ENCODE measurements at regions not wholly inside any gene's neighbourhood (a gene's known extent, or its start where the extent isn't known, plus 50 kb on each side); places are given as distances from the start of the nearest gene placed in this dataset.

DNA sequence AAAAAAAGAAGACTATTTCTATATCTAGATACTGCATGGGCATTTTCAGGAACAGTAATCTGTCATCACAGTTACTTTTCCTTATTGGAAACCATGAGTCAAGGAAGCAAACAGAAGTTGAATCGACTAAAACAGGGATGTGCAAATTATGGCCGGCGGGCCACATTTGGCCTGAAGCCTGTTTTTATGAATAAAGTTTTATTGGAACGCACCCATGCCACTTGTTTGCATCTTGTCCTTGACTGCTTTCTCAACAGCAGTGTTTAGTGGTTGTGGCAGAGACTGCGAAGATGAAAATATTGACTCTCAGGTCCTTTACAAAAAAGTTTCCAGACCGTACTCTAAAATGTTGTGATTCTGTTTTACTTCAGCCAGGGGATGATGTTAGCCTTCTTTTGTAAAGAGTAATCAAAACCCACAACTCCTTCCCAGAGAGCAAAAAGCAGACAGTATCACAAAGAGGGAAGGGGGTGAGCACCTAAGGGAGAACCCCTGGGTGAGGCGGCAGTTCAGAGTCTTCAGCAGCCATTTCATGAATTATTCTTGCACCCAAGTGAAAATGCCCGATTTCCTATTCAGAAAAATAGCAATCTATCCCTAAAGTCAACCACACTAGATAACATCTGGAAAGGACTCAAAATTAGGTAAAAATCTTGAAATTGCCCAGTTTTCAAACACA lies 190.4 kb downstream of the MYLK4 start:
- H3K9me3 Mint-ChIP-seq = no peaks in the 10 kb centered on the region
- H3K36me3 Mint-ChIP-seq (ENCODE audit: low read depth) = no peaks in the 10 kb centered on the region
- DNase-seq (ENCODE audit: low spot score) = no peak
- H3K4me1 Mint-ChIP-seq (ENCODE audit: low read depth) = peaks cover 14% of the 10 kb centered on the region
- H3K4me3 Mint-ChIP-seq = no peak overlapping the region
- no peak overlapping the region for H3K27ac Mint-ChIP-seq
- intact Hi-C loops (cut with micrococcal nuclease) = loop anchor here (5.0 kb wide), 2 partner anchors 72 to 373 kb away; no protein-coding TSS in a partner anchor
- peaks cover 61% of the 10 kb centered on the region for H3K27me3 Mint-ChIP-seq (ENCODE audit: insufficient read depth)

GRCh38 chr6:2558861-2559801 lies 191.6 kb downstream of the MYLK4 start:
- Mint-ChIP-seq H3K9me3 (no peaks in the 10 kb centered on the region), H3K27ac (no peak overlapping the region), H3K36me3 (ENCODE audit: low read depth) (no peaks in the 10 kb centered on the region), H3K4me1 (ENCODE audit: low read depth) (peaks cover 11% of the 10 kb centered on the region), H3K27me3 (ENCODE audit: insufficient read depth) (peaks cover 70% of the 10 kb centered on the region), H3K4me3 (no peak overlapping the region)
- intact Hi-C loops (cut with micrococcal nuclease) = no loop called here
- DNase-seq (ENCODE audit: low spot score) = no peak

DNA sequence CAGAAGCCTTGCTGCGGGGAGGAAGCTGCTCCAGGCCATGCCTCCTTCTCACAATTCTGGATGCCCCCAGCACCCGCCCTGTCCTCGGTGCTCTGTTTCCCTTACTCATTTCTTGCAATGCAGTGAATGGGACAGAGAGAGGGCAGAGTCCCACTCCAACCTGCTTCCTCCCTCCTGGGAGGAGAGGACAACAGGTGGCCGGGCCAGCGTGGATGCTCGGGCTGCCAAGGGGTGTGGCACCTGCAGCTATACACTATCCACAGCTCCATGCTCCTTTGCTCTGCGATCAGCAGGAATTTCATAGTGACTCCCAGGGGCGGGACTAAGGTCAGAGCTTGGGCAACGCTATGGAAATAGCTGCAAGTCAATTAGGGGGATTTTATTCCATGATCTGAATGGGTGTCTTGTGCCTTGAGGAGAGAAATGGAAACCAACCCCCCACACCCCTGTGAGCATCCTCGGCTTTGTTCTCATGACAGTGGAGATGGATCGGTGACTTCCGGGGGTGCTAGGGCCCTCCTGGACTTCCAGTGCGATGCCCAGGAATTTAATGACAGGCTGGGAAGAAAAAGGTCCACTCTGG lies 192.5 kb downstream of the MYLK4 start:
- no peak overlapping the region for H3K27ac Mint-ChIP-seq
- H3K4me1 Mint-ChIP-seq (ENCODE audit: low read depth) = peaks cover 1% of the 10 kb centered on the region
- peaks cover 76% of the 10 kb centered on the region for H3K27me3 Mint-ChIP-seq (ENCODE audit: insufficient read depth)
- H3K9me3 Mint-ChIP-seq = no peaks in the 10 kb centered on the region
- H3K4me3 Mint-ChIP-seq = no peak overlapping the region
- intact Hi-C loops (cut with micrococcal nuclease) = no loop called here
- no peak for DNase-seq (ENCODE audit: low spot score)
- no peaks in the 10 kb centered on the region for H3K36me3 Mint-ChIP-seq (ENCODE audit: low read depth)

- no peaks in the 10 kb centered on the region for H3K9me3 Mint-ChIP-seq
- DNase-seq (ENCODE audit: low spot score) = no peak
- no peak overlapping the region for H3K27ac Mint-ChIP-seq
- H3K27me3 Mint-ChIP-seq (ENCODE audit: insufficient read depth) = peaks cover 78% of the 10 kb centered on the region
- H3K36me3 Mint-ChIP-seq (ENCODE audit: low read depth) = no peaks in the 10 kb centered on the region
- H3K4me1 Mint-ChIP-seq (ENCODE audit: low read depth) = no peaks in the 10 kb centered on the region
- H3K4me3 Mint-ChIP-seq = no peak overlapping the region
- intact Hi-C loops (cut with micrococcal nuclease) = no loop called here
These were observed 193.5 kb downstream of the MYLK4 start for GRCh38 chr6:2557181-2557720.

- no peaks in the 10 kb centered on the region for H3K9me3 Mint-ChIP-seq
- H3K4me1 Mint-ChIP-seq (ENCODE audit: low read depth) = no peaks in the 10 kb centered on the region
- H3K27me3 Mint-ChIP-seq (ENCODE audit: insufficient read depth) = peaks cover 73% of the 10 kb centered on the region
- intact Hi-C loops (cut with micrococcal nuclease) = no loop called here
- no peaks in the 10 kb centered on the region for H3K36me3 Mint-ChIP-seq (ENCODE audit: low read depth)
- H3K4me3 Mint-ChIP-seq = no peak overlapping the region
- DNase-seq (ENCODE audit: low spot score) = no peak
- no peak overlapping the region for H3K27ac Mint-ChIP-seq
These were observed 194.0 kb downstream of the MYLK4 start for GRCh38 chr6:2556761-2557160.

DNA sequence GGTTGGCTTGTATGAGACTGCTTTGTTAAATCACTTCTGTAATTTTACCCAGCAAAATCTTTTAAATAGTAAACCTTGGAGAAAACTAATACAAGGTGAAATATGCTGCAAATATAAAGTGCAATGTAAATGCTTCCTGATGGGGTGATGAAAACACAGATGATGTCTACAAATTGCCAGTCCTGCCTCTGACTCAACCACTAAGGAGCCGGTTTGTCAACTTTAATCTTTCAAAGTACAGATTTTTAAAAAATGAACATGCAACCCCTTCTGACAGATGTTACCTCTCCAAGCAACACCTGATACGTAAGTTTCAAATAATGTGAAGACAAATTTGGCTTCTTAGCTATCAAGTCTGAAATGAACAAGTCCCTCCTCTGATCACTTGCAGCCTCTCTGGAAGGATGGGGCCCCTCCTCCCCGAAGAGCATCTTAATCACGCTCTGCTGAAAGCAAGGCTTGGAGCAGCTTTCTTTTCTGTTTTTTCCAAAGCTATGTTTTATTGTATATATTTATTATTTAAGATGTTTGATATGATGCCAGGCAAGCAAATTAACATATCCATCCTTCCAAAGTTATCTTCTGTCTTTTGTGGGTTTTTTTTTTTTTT lies 196.0 kb downstream of the MYLK4 start:
- H3K4me1 Mint-ChIP-seq (ENCODE audit: low read depth) = no peaks in the 10 kb centered on the region
- DNase-seq (ENCODE audit: low spot score) = no peak
- H3K9me3 Mint-ChIP-seq = no peaks in the 10 kb centered on the region
- H3K27me3 Mint-ChIP-seq (ENCODE audit: insufficient read depth) = peaks cover 73% of the 10 kb centered on the region
- H3K36me3 Mint-ChIP-seq (ENCODE audit: low read depth) = no peaks in the 10 kb centered on the region
- no peak overlapping the region for H3K27ac Mint-ChIP-seq
- H3K4me3 Mint-ChIP-seq = no peak overlapping the region
- intact Hi-C loops (cut with micrococcal nuclease) = no loop called here

DNA sequence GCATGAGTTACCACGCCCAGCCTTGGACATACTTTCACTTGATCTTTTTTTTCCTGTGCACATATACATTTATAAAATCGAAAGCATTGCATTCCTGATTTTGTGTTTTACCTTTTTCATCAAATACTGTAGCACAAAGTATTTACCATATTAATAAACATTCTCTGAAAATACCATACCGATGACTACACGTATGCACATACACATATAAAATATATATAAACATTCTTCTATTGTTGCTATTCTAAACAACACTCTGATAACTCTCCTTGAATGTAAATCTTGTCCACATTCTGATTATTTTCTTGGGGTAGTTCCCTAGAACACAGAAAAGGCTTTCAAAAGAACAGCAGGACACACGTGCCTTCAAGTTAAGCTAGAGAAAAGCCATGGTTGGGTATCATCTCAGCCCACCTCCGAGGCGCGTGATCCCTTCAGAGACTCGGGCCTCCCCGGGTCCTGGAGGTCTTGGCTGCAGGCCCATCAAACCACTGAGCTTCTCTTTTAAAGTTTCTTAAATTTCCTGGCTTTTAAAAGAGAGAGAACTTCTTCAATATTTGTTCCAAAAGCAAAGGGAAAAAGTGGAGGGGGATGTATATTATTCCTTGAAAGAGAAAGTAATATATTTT lies 198.1 kb downstream of the MYLK4 start:
- intact Hi-C loops (cut with micrococcal nuclease) = no loop called here
- Mint-ChIP-seq H3K9me3 (no peaks in the 10 kb centered on the region), H3K27ac (no peak overlapping the region), H3K27me3 (ENCODE audit: insufficient read depth) (peaks cover 72% of the 10 kb centered on the region), H3K4me3 (no peak overlapping the region), H3K36me3 (ENCODE audit: low read depth) (no peaks in the 10 kb centered on the region), H3K4me1 (ENCODE audit: low read depth) (peaks cover 1% of the 10 kb centered on the region)
- no peak for DNase-seq (ENCODE audit: low spot score)

GRCh38 chr6:2551705-2552104 lies 199.0 kb downstream of the MYLK4 start:
- no peak overlapping the region for H3K4me3 Mint-ChIP-seq
- H3K4me1 Mint-ChIP-seq (ENCODE audit: low read depth) = peaks cover 9% of the 10 kb centered on the region
- intact Hi-C loops (cut with micrococcal nuclease) = no loop called here
- no peaks in the 10 kb centered on the region for H3K9me3 Mint-ChIP-seq
- peaks cover 74% of the 10 kb centered on the region for H3K27me3 Mint-ChIP-seq (ENCODE audit: insufficient read depth)
- no peak for DNase-seq (ENCODE audit: low spot score)
- H3K27ac Mint-ChIP-seq = no peak overlapping the region
- no peaks in the 10 kb centered on the region for H3K36me3 Mint-ChIP-seq (ENCODE audit: low read depth)

GRCh38 chr6:2550247-2550646 lies 200.5 kb downstream of the MYLK4 start:
- Mint-ChIP-seq H3K27ac (no peak overlapping the region), H3K36me3 (ENCODE audit: low read depth) (peaks cover 1% of the 10 kb centered on the region), H3K4me3 (no peak overlapping the region), H3K4me1 (ENCODE audit: low read depth) (peaks cover 9% of the 10 kb centered on the region), H3K9me3 (no peaks in the 10 kb centered on the region), H3K27me3 (ENCODE audit: insufficient read depth) (peaks cover 77% of the 10 kb centered on the region)
- no peak for DNase-seq (ENCODE audit: low spot score)
- intact Hi-C loops (cut with micrococcal nuclease) = no loop called here

DNA sequence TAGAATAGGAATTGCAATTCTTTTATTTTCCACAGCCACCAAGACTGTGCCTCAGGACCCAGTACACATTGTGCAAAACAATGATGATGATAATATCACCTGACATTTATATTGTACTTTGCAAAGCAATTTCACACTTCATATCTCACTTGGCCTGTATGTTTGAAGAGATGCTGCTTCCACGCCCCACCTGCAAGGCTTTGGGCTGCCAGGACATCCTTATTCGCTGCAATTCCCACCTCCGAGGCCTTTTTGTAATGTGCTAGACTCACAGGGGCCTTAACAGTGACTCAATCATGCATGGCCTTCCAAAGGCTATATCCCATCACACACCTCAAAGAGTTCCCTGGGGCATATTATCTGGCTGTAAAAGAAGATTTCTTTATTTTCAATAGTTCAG lies 200.9 kb downstream of the MYLK4 start:
- peaks cover 9% of the 10 kb centered on the region for H3K4me1 Mint-ChIP-seq (ENCODE audit: low read depth)
- no peak overlapping the region for H3K27ac Mint-ChIP-seq
- peaks cover 1% of the 10 kb centered on the region for H3K36me3 Mint-ChIP-seq (ENCODE audit: low read depth)
- DNase-seq (ENCODE audit: low spot score) = no peak
- H3K9me3 Mint-ChIP-seq = no peaks in the 10 kb centered on the region
- H3K27me3 Mint-ChIP-seq (ENCODE audit: insufficient read depth) = peaks cover 77% of the 10 kb centered on the region
- intact Hi-C loops (cut with micrococcal nuclease) = no loop called here
- H3K4me3 Mint-ChIP-seq = no peak overlapping the region

DNA sequence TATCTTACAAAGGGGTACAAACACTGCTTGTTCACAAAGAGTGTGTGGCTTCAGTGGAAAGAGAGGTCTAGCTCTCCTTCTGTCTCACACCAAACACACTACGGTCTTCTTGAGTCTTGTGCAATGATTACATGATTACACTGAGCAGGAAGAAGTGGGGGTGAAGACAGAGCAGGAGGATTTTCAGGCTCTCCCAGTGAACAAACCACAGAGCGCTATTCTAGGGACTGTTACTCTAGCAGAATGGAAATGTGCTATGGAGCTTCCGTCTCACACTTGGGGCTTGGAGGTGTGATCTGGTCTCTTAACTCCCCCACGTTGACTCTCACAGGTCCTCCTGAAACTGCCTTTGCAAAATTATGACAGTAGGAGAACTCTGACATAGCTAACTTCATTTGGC lies 203.4 kb downstream of the MYLK4 start:
- peaks cover 70% of the 10 kb centered on the region for H3K27me3 Mint-ChIP-seq (ENCODE audit: insufficient read depth)
- intact Hi-C loops (cut with micrococcal nuclease) = no loop called here
- H3K9me3 Mint-ChIP-seq = no peaks in the 10 kb centered on the region
- H3K36me3 Mint-ChIP-seq (ENCODE audit: low read depth) = peaks cover 6% of the 10 kb centered on the region
- peaks cover 25% of the 10 kb centered on the region for H3K4me1 Mint-ChIP-seq (ENCODE audit: low read depth)
- no peak overlapping the region for H3K4me3 Mint-ChIP-seq
- H3K27ac Mint-ChIP-seq = no peak overlapping the region
- no peak for DNase-seq (ENCODE audit: low spot score)

DNA sequence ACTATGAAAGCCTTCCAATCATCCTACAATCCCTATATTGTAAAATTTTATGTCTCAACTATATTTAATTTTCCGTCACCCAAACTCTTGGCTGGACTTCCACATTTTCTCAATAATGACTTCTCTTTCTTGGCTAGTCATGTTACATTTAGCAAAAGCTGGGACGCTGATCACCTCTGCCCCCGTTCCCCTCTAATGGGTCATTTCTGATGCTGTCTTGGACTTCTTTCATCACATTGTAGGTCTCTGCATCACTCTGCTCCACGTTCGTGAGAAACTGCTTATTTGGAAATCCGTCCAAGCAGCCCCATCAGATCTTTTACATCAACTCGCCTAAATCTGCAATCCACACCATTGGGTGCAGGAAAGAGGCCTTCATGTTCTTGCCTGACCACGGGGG lies 203.8 kb downstream of the MYLK4 start:
- no peak overlapping the region for H3K27ac Mint-ChIP-seq
- H3K9me3 Mint-ChIP-seq = no peaks in the 10 kb centered on the region
- intact Hi-C loops (cut with micrococcal nuclease) = no loop called here
- H3K4me1 Mint-ChIP-seq (ENCODE audit: low read depth) = peaks cover 30% of the 10 kb centered on the region
- no peak for DNase-seq (ENCODE audit: low spot score)
- no peak overlapping the region for H3K4me3 Mint-ChIP-seq
- peaks cover 6% of the 10 kb centered on the region for H3K36me3 Mint-ChIP-seq (ENCODE audit: low read depth)
- H3K27me3 Mint-ChIP-seq (ENCODE audit: insufficient read depth) = peaks cover 70% of the 10 kb centered on the region

All from activated T-helper 1 cell treated with anti-CD3 and anti-CD28 coated beads, Interleukin-12 subunit alpha, Interleukin-12 subunit beta, Interleukin-2, Interleukin-4 antibody, amounts not matched to agents 30 ng/mL and 10 ng/mL and 1 ng/mL, durations not matched to agents 14 hours and 24 hours and 36 hours (primary cell).